ENCODE measurements at regions not wholly inside any gene's neighbourhood (a gene's known extent, or its start where the extent isn't known, plus 50 kb on each side); places are given as distances from the start of the nearest gene placed in this dataset.
"Not testable (repeated sequence)": the region's sequence is repeated elsewhere in the genome, so short reads cannot be mapped to it uniquely, and the experiment has no call there.

GRCh38 chr9:129545876-129546275 is 75.0 kb downstream of the C9orf50 start:
- not testable (repeated sequence) for DNase-seq

GRCh38 chr9:129544761-129545160 is 76.1 kb downstream of the C9orf50 start:
- no peak for DNase-seq

DNA sequence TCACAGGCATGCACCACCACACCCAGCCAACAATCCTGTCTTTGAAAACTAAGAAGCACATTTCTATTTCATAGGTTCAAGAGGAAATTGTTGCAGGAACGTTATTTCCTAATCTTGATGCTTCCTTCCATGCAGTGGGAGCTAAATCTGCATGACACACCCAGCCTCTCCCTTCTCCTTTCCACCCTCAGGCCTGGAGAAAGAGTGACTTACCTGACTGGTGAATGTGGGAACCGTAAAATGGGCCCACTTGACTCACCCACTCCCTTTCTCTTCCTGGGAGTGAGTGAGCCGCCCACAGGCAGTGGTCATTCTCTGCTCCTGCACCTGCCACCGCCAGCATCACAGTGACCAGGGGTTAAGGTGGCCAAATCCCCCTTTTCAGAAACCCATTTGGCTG is 78.2 kb downstream of the C9orf50 start:
- DNase-seq = no peak

DNA sequence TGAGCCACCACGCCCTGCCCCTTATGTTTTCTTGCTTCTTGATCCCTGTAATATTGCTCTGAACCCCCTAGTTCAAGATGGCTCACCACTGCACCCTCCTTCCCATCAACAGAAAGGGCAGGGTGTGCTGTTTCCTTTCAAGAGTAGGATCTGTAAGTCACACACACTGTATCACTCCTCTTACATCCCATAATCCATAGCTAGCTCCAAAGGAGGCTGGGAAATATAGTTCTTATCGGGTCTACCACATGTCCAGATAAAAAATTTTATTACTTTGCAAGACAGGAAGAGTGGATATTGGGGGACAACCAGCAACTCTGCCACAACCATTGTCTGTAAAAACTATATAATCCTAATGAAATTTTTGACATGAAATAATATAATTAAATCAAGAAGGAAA is 79.6 kb downstream of the C9orf50 start:
- no peak for DNase-seq

DNA sequence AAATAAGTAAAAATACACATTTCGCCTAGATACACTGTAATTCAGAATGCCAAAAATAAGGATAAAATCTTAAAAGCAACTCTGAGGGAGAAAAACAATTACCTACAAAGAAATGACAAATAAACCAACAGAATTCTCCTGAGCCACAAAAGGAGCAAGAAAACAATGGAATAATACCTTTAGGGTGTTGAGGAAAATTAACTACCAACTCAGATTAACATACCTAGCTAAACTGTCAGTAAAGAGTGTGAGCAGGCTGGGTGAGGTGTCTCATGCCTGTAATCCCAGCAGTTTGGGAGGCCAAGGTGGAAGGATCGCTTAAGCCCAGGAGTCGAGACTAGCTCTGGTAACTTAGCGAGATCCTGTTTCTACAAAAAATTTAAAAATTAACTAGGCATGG is 81.5 kb downstream of the C9orf50 start:
- DNase-seq = no peak

GRCh38 chr9:129531860-129532402 is 89.0 kb downstream of the C9orf50 start:
- DNase-seq = not testable (repeated sequence)

DNA sequence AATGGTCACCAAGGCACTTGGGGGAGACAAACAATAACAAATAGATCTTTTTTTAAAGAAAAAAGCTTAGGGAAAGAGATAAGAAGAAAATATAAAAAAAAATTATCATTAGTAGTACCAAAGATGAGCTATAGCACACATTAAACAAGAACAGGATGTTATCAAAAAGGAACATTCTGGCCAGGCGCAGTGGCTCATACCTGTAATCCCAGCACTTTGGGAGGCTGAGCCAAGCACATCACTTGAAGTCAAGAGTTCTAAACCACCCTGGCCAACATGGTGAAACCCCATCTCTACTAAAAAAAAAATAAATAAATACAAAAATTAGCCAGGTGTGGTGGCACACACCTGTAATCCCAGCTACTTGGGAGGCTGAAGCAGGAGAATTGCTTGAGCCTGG is 92.9 kb downstream of the C9orf50 start:
- not testable (repeated sequence) for DNase-seq

- DNase-seq = no peak
These were observed 95.2 kb downstream of the C9orf50 start for GRCh38 chr9:129525656-129526196.

- no peak for DNase-seq
These were observed 96.2 kb downstream of the C9orf50 start for GRCh38 chr9:129524582-129525270.

DNA sequence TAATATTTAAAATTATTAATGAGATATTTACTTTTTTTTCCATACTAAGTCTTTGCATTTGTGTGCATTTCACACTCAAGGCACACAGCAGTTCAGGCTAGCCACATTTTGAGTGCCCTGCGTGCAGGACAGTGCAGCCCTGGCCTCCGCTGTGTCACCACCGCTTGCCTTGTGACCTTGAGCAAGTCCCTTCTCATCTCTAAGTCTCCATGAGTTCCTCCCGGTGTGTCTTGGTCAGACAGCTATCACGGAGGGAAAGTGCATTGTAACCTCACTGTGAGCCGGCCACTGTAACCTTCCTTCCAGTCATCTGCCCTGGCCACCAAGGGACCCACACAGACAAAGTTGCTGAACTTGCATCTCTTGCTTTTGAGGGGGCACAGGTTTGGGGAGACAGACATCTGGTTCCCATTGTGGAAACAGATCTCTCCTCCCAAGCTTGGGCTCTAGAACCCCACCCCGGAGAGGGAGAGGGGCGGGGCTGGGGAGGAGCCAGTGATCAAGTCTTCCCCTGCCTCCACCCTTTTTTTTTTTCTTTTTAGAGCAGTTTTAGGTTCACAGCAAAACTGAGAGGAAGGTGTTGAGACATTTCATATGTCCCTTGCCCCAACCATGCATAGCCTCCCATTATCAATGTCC is 96.8 kb downstream of the C9orf50 start:
- DNase-seq = no peak

- DNase-seq = no peak
These were observed 98.5 kb downstream of the C9orf50 start for GRCh38 chr9:129522351-129522750.

- no peak for DNase-seq
These were observed 100.8 kb downstream of the C9orf50 start for GRCh38 chr9:129520082-129520481.

DNA sequence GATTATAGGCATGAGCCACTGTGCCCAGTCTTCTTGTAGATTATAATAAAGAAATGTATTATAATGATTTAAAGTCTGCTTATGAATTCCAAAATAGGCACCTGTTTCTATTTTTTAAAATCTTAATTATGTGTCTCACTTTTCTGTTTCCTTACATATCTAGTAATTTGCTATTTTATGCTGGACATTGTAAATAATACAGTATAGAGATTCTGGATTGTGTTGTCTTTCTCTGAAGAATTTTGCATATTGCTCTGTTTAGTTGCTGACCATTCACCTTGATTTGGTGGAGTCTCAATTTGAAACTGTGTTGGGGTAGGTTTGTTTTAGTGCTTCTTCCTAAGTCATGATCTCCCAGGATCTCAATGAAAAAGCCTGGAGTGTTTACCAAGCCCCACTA is 102.8 kb downstream of the C9orf50 start:
- no peak for DNase-seq

DNA sequence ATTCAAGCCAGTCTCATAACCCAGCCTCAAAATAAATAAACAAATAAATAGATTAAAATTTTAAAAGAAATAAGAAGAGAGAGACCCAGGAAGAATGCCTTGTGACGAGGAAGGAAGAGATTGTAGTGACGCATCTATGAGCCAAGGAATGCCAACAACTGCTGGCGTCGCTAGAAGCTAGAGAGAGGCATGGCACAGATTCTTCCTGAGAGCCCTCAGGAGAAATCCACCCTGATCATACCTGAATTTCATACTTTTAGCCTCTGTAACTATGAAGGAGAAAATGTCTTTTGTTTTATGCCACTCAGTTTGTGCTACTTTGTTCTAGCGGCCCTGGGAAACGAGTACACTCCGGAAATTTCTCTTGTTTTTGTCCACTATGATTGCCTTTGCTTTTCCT is 103.9 kb downstream of the C9orf50 start:
- DNase-seq = no peak

DNA sequence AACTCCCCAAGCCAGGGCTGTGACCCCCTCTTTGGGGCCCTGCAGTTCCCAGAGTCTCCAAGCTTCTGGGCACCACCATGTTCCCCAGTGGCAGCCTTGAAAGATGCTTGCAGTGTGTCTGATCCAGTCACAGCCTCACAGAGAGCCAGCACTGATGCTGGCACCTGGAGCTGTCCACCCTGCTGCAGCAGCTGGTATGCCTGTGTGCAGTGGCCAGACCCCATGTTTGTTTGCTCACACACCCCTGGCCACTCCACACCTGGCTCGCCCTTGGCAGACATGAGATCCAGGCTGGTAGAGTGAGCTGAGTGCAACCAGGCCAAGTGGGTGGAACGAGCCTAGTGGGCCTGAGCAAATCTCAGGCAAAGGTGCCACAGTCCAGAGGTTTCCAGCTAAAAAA is 106.0 kb downstream of the C9orf50 start:
- no peak for DNase-seq

DNA sequence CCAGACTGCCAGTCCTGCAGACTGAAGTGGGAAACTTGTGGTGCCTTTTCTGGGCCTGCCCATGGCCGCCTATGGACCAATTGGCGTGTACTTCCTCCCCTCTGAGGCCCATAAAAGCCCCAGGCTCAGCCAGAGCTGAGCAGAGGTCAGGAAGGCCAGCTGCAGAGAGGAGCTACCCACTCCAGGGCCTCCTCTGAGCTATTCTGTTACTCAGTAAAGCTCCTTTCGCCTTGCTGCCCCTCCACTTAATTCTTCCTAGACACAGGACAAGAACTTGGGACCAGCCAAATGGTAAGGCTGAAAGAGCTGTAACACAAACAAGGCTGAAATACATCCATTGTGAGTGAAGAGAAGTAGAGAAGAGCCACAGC is 106.4 kb downstream of the C9orf50 start:
- DNase-seq = no peak

DNA sequence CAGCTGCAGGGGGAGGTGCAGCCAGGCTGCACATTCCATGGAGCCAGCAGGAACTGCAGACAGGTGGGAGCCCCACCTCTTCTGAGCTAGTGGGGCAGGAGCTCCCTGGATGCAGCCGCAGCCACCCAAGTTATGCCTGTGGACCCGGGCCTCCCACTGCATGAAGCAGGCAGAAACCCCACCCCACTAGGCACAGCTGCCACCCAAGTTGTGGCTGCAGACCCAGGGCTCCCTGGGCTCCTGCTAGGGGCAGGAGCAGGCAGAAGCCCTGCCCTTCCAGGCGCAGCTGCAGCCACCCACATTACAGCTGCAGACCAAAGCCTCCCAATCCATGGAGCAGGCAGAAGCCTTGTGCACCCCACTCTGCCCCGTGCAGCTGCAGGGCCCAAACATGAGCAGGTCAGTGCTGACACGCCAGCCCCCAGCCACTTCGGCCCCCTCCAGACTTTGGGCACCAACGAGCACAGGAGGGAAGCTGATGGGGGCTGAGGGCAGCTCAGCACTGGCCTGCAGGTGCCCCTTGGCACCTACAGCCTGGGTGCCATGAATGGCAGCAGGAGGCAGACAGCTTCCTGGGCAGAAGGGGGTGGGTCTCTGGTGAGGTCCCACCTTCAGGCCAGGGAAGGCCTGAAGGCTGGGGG is 106.9 kb downstream of the C9orf50 start:
- DNase-seq = no peak

- no peak for DNase-seq
These were observed 107.6 kb downstream of the C9orf50 start for GRCh38 chr9:129513282-129513681.

- no peak for DNase-seq
These were observed 109.5 kb downstream of the C9orf50 start for GRCh38 chr9:129511285-129511900.

DNA sequence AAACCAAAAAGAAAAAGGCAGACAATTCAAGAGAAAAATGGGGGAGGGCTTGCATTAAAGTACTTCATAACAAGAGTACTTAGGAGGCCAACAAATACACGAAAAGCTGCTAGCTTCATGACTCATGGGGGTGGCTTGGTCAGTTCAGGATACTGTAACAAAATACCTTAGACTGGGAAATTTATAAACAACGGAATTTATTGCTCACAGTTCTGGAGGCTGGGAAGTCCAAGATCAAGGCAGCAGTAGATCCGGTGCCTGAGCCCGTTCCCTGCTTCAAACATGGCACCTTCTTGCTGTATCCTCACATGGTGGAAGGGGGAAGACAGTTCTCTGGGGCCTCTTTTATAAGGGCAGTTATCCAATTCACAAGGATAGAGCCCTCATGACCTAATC is 111.4 kb downstream of the C9orf50 start:
- no peak for DNase-seq

DNA sequence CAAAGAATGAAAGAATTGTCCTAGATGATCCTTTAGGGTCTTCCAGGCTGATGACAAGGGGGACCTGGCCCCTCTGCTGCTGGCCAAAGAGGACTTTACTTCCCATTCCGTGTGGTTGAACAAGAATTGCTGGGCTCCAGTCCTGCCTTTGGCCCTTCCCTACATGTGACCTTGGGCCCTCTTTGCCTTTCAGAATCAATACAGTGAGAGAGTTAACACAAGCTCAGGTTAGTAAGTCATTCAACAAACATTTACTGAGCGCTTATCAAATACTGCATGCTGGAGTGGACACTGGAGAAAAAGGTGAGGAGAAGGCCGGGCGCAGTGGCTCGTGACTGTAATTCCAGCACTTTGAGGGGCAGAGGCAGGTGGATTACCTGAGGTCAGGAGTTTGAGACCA is 113.1 kb downstream of the C9orf50 start:
- DNase-seq = no peak

- DNase-seq = no peak
These were observed 114.0 kb downstream of the C9orf50 start for GRCh38 chr9:129506892-129507291.

DNA sequence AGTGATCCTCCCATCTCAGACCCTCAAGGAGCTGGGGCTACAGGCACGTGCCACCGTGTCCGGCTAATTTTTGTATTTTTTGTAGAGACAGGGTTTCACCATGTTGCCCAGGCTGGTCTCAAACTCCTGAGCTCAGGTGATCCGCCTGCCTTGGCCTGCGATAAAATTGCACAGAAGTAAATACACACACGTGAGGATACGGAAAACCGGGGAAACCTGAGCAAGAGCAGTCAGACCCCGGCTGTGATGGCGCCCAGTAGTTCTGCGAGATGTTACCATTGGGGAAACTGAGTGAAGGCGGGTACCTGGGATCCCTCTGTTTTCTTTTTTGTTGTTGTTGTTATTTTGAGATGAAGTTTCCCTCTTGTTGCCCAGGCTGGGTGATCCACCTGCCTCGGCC is 114.9 kb downstream of the C9orf50 start:
- DNase-seq = no peak

All from hindlimb muscle (tissue), 1 donor.